SK-N-SH (cell line): ENCODE measurements at regions not wholly inside any gene's neighbourhood (a gene's known extent, or its start where the extent isn't known, plus 50 kb on each side); places are given as distances from the start of the nearest gene placed in this dataset.
A peak's percentile ranks its signal among the peaks of the same experiment; 100 is the strongest.

Source experiments
- CTCF ChIA-PET: fragments of 300-600, 350-600 bp; formaldehyde crosslinking; extraction: SDS; loops from one replicate; lab custom pipeline; 2021; lab: Yijun Ruan, JAX
- POLR2A ChIA-PET: fragments of 350-600 bp; sonication (Branson Sonifier 250); formaldehyde crosslinking; extraction: SDS; loops from one replicate; lab custom pipeline; 2020; ENCODE audit warnings: antibody characterized with exemption, inconsistent platforms; lab: Yijun Ruan, JAX
- DNase-seq: peaks from one replicate; pipeline ENCODE4 v3.0.0; 2012
- H2AFZ ChIP-seq: fragments of 200-600 bp; sonication (generic); 2 replicates; pipeline ENCODE4 v1.8.1; 2016; ENCODE audit warnings: antibody characterized with exemption, mild to moderate bottlenecking, low read depth
- H3F3A ChIP-seq: fragments of 200-600 bp; sonication (generic); replicated peaks from 2 replicates; pipeline ENCODE3; 2016; ENCODE audit warnings: antibody characterized with exemption, mild to moderate bottlenecking; ENCODE audit not compliant: insufficient read depth
- H3K27ac ChIP-seq, 2 experiments: fragments of 200-500 bp in 1 of 2; fragments of 200-600 bp in 1 of 2; sonication (Bioruptor generic) in 1 of 2; sonication (generic), shearing (Covaris generic) in 1 of 2; 2 replicates each; pipeline versions ENCODE4 v1.5.1 to v1.6.1; 2014 to 2016; ENCODE audit warnings: low read depth in 2 of 2, inconsistent platforms in 1 of 2, low read length in 1 of 2, mild to moderate bottlenecking in 1 of 2, mixed read lengths in 1 of 2
- H3K27me3 ChIP-seq: fragments of 200-600 bp; sonication (generic), shearing (Covaris generic); 2 replicates; pipeline ENCODE4 v1.6.1; 2016; ENCODE audit warnings: mixed run types; ENCODE audit not compliant: insufficient read depth
- H3K36me3 ChIP-seq, 2 experiments: fragments of 200-500 bp in 1 of 2; fragments of 200-600 bp in 1 of 2; sonication (Bioruptor generic) in 1 of 2; sonication (generic) in 1 of 2; replicated peaks in 1 of 2; 2 replicates each; pipeline versions ENCODE3 to v1.5.1; 2014 to 2016; ENCODE audit warnings: low read length in 1 of 2, mild to moderate bottlenecking in 1 of 2; ENCODE audit not compliant: insufficient read depth in 2 of 2, control insufficient read depth in 1 of 2
- H3K4me1 ChIP-seq, 2 experiments: fragments of 200-500 bp in 1 of 2; fragments of 200-600 bp in 1 of 2; sonication (Bioruptor generic) in 1 of 2; sonication (generic), shearing (Covaris generic) in 1 of 2; 2 replicates each; pipeline versions ENCODE4 v1.5.1 to v1.6.1; 2014 to 2016; ENCODE audit warnings: low read depth in 1 of 2, low read length in 1 of 2, mixed run types in 1 of 2; ENCODE audit not compliant: insufficient read depth in 2 of 2, control insufficient read depth in 1 of 2
- H3K4me2 ChIP-seq: fragments of 200-600 bp; sonication (generic), shearing (Covaris generic); 2 replicates; pipeline ENCODE4 v1.6.1; 2017; ENCODE audit warnings: mixed run types
- H3K4me3 ChIP-seq, 2 experiments: fragments of 200-500 bp in 1 of 2; fragments of 200-600 bp in 1 of 2; sonication (Bioruptor generic) in 1 of 2; sonication (generic), shearing (Covaris generic) in 1 of 2; 2 replicates each; pipeline versions ENCODE4 v1.5.1 to v1.8.1; 2014 to 2016; ENCODE audit warnings: low read depth in 2 of 2, inconsistent platforms in 1 of 2, low read length in 1 of 2, mild to moderate bottlenecking in 1 of 2, mixed read lengths in 1 of 2, moderate library complexity in 1 of 2
- H3K79me2 ChIP-seq: fragments of 200-600 bp; sonication (generic); 2 replicates; pipeline ENCODE4 v1.8.1; 2017; ENCODE audit warnings: mild to moderate bottlenecking; ENCODE audit not compliant: insufficient read depth
- H3K9ac ChIP-seq: fragments of 200-600 bp; sonication (generic); 2 replicates; pipeline ENCODE4 v1.6.1; 2017; ENCODE audit warnings: mixed run types
- H3K9me2 ChIP-seq: fragments of 200-600 bp; sonication (generic); 2 replicates; pipeline ENCODE4 v1.6.1; 2017; ENCODE audit warnings: mixed run types
- H3K9me3 ChIP-seq: fragments of 200-600 bp; sonication (generic); 2 replicates; pipeline ENCODE4 v1.6.1; 2017; ENCODE audit warnings: mixed run types, mild to moderate bottlenecking, moderate library complexity
- H4K20me1 ChIP-seq: fragments of 200-600 bp; sonication (generic); 2 replicates; pipeline ENCODE4 v1.6.1; 2017; ENCODE audit warnings: mild to moderate bottlenecking, mixed run types; ENCODE audit not compliant: insufficient read depth
- CTCF ChIP-seq: fragments of 200-600 bp; sonication (generic); IDR thresholded peaks from 2 replicates; pipeline ENCODE4 v1.6.1; 2017; ENCODE audit warnings: antibody characterized with exemption, mild to moderate bottlenecking, moderate library complexity
- ELF1 ChIP-seq: IDR thresholded peaks from 2 replicates; pipeline ENCODE4 v1.4.0; 2012
- EP300 ChIP-seq, 2 experiments: IDR thresholded peaks; 2 replicates each; pipeline versions ENCODE4 v1.4.0 to v1.6.1; 2012; ENCODE audit warnings: borderline replicate concordance in 1 of 2, low read depth in 1 of 2, low read length in 1 of 2
- FOSL2 ChIP-seq: IDR thresholded peaks from 2 replicates; pipeline ENCODE4 v1.4.0; 2012; ENCODE audit warnings: low read depth, mild to moderate bottlenecking, moderate library complexity, borderline replicate concordance
- FOXM1 ChIP-seq: IDR thresholded peaks from 2 replicates; pipeline ENCODE4 v1.4.0; 2012; ENCODE audit warnings: low read depth, mild to moderate bottlenecking
- GABPA ChIP-seq: IDR thresholded peaks from 2 replicates; pipeline ENCODE4 v1.4.0; 2012; ENCODE audit warnings: low read depth, mild to moderate bottlenecking
- IRF3 ChIP-seq: fragments of 150-350 bp; IDR thresholded peaks from 2 replicates; pipeline ENCODE4 v1.6.1; 2016; ENCODE audit warnings: mild to moderate bottlenecking, low read depth, low read length
- JUND ChIP-seq: IDR thresholded peaks from 2 replicates; pipeline ENCODE4 v1.4.0; 2012
- MXI1 ChIP-seq: IDR thresholded peaks from 2 replicates; pipeline ENCODE4 v1.6.1; 2012; ENCODE audit warnings: mild to moderate bottlenecking, low read depth, low read length, improper control_type of control experiment
- PBX3 ChIP-seq: IDR thresholded peaks from 2 replicates; pipeline ENCODE4; 2012
- POLR2AphosphoS5 ChIP-seq: IDR thresholded peaks from 2 replicates; pipeline ENCODE4 v1.6.1; 2012; ENCODE audit warnings: low read depth, low read length
- REST ChIP-seq: IDR thresholded peaks from 2 replicates; pipeline ENCODE4 v1.6.1; 2012; ENCODE audit warnings: mild to moderate bottlenecking, low read depth, low read length, moderate library complexity
- RFX5 ChIP-seq: IDR thresholded peaks from 2 replicates; pipeline ENCODE4 v1.6.1; 2012; ENCODE audit warnings: mild to moderate bottlenecking, improper control_type of control experiment, low read length
- RXRA ChIP-seq: IDR thresholded peaks from 2 replicates; pipeline ENCODE4 v1.4.0; 2012; ENCODE audit warnings: low read depth, mild to moderate bottlenecking, borderline replicate concordance
- TAF1 ChIP-seq: IDR thresholded peaks from 2 replicates; pipeline ENCODE4 v1.6.1; 2012; ENCODE audit warnings: low read depth, mild to moderate bottlenecking, low read length, moderate library complexity, borderline replicate concordance
- TEAD4 ChIP-seq: IDR thresholded peaks from 2 replicates; pipeline ENCODE4 v1.4.0; 2012; ENCODE audit warnings: mild to moderate bottlenecking, borderline replicate concordance; ENCODE audit not compliant: insufficient read depth
- USF1 ChIP-seq: IDR thresholded peaks from 2 replicates; pipeline ENCODE4 v1.4.0; 2012; ENCODE audit warnings: low read depth, borderline replicate concordance
- WGBS: methylation state at CpG from one replicate; pipeline ENCODE4 v1.1.6; 2017; ENCODE audit warnings: low lambda C conversion rate; 5-methylcytosine and 5-hydroxymethylcytosine counted together

- H3F3A ChIP-seq, result peaks cover 32% of the 10 kb centered on the region
- TF ChIP-seq FOSL2 (peak; percentile 31; the same call in 1 of the 2 replicates), JUND (peak; percentile 35), FOXM1 (no peak)
- TF ChIP-seq, all 33 proteins: peak for 2
- POLR2A ChIA-PET, result no interaction called here
- Histone ChIP-seq H3K9ac (peak overlapping the region; percentile 44; the same call in 1 of the 2 replicates), H2AFZ (peak overlapping the region; percentile 70; the same call in 1 of the 2 replicates), H3K4me1 (peaks cover 3 to 26% of the 10 kb centered on the region in 2 experiments), H3K27me3 (no peaks in the 10 kb centered on the region), H3K4me2 (peak overlapping the region; percentile 39; the same call in 1 of the 2 replicates), H3K4me3 (no peak overlapping the region), H3K9me2 (no peaks in the 10 kb centered on the region), H3K9me3 (no peaks in the 10 kb centered on the region), H3K36me3 (no peaks in the 10 kb centered on the region), H3K79me2 (no peaks in the 10 kb centered on the region), H3K27ac (peak overlapping the region in 1 of 2 experiments; percentile 33; a peak in 1 of 4 replicates), H4K20me1 (no peaks in the 10 kb centered on the region)
- CTCF ChIA-PET, result no interaction called here
- no peak for DNase-seq
- 49% methylated on average over 4 of the region's 5 CpGs for WGBS
Measured at GRCh38 chr10:4691776-4692175, 134.2 kb upstream of the AKR1E2 start.

GRCh38 chr10:4691301-4691700 is 134.7 kb upstream of the AKR1E2 start:
- DNase-seq, result no peak
- POLR2A ChIA-PET, result no interaction called here
- TF ChIP-seq GABPA, result no peak
- no peak for TF ChIP-seq RXRA
- TF ChIP-seq ELF1, result no peak
- TF ChIP-seq POLR2AphosphoS5, result no peak
- no peak for TF ChIP-seq MXI1
- TF ChIP-seq CTCF, result no peak
- TF ChIP-seq TEAD4, result no peak
- TF ChIP-seq FOXM1, result no peak
- TF ChIP-seq PBX3, result no peak
- no peak for TF ChIP-seq RFX5
- TF ChIP-seq EP300 (IDR thresholded peaks at IDR 0.05; ENCODE audit: borderline replicate concordance in 1 of 2, low read depth in 1 of 2, low read length in 1 of 2), result no peak
- TF ChIP-seq TAF1, result no peak
- TF ChIP-seq USF1, result no peak
- no peak for TF ChIP-seq REST
- TF ChIP-seq JUND, result no peak
- TF ChIP-seq IRF3, result no peak
- 77% methylated on average over 4 of the region's 4 CpGs for WGBS
- H3K4me3 ChIP-seq, result no peak overlapping the region
- H3F3A ChIP-seq, result peaks cover 32% of the 10 kb centered on the region
- peaks cover 3 to 27% of the 10 kb centered on the region in 2 experiments for H3K4me1 ChIP-seq
- H3K27ac ChIP-seq, result peak overlapping the region in 1 of 2 experiments; percentile 33; a peak in 1 of 4 replicates
- no peaks in the 10 kb centered on the region for H3K27me3 ChIP-seq
- H4K20me1 ChIP-seq, result no peaks in the 10 kb centered on the region
- H3K9me2 ChIP-seq, result no peaks in the 10 kb centered on the region
- H3K36me3 ChIP-seq, result no peaks in the 10 kb centered on the region
- CTCF ChIA-PET, result no interaction called here
- H2AFZ ChIP-seq, result 0 out of 2 replicates have a peak overlapping the region, but pooled peaks have one; percentile 70
- peak overlapping the region; percentile 44; the same call in 1 of the 2 replicates for H3K9ac ChIP-seq
- H3K79me2 ChIP-seq, result no peaks in the 10 kb centered on the region
- H3K4me2 ChIP-seq, result 0 out of 2 replicates have a peak overlapping the region, but pooled peaks have one; percentile 39
- H3K9me3 ChIP-seq, result no peaks in the 10 kb centered on the region
